ENCODE measurements at regions not wholly inside any gene's neighbourhood (a gene's known extent, or its start where the extent isn't known, plus 50 kb on each side); places are given as distances from the start of the nearest gene placed in this dataset.
A peak's percentile ranks its signal among the peaks of the same experiment; 100 is the strongest.
"Not testable (repeated sequence)": the region's sequence is repeated elsewhere in the genome, so short reads cannot be mapped to it uniquely, and the experiment has no call there.

DNA sequence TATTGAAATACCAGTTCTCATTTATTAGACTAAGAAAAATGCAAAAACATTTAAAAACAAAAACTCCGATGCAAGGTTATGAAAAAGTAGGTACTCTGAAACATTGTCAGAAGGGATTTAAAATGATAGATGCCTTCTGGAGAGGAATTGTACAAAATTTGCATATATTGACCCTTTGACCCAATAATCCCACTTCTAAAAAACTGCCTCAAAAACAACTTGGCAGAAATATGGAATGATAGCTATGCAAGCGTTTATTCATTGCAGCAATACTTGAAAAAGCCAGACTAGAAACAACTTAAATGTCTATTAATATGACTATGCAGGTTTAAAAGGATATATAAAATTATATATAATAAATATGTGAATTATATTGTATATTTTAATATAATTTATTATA, 118.4 kb downstream of the PLK2 start:
- H3K4me1 Mint-ChIP-seq, result no peaks in the 10 kb centered on the region
- H3K27ac Mint-ChIP-seq, result no peak overlapping the region
- H3K27me3 Mint-ChIP-seq, result peaks cover 5% of the 10 kb centered on the region
- no peaks in the 10 kb centered on the region for H3K36me3 Mint-ChIP-seq (ENCODE audit: low read depth)
- H3K9me3 Mint-ChIP-seq, result no peaks in the 10 kb centered on the region
- H3K4me3 Mint-ChIP-seq, result no peak overlapping the region
- no peak for ATAC-seq (replicated peaks)

DNA sequence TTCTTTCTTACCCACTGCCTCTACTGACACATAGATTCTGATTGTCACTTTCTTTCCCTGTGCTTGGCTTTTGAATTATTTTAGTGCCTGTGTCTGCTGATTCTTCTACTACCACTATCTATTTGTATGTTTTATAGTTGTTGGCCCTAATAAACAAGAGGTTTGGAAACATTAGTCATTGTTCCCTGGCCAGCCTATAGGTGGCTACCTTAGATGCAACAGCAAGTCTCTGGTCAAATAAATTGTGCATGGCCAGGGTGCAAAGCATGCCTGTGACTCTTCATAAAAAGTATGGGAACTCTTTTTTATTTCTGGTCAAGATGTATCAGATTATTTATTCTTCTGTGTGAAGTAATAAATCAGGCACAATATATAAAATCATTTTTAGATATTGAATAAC, 124.4 kb downstream of the PLK2 start:
- H3K36me3 Mint-ChIP-seq (ENCODE audit: low read depth), result no peaks in the 10 kb centered on the region
- H3K4me1 Mint-ChIP-seq, result no peaks in the 10 kb centered on the region
- no peak overlapping the region for H3K4me3 Mint-ChIP-seq
- H3K27ac Mint-ChIP-seq, result no peak overlapping the region
- no peaks in the 10 kb centered on the region for H3K9me3 Mint-ChIP-seq
- H3K27me3 Mint-ChIP-seq, result peaks cover 14% of the 10 kb centered on the region
- ATAC-seq (replicated peaks), result no peak

DNA sequence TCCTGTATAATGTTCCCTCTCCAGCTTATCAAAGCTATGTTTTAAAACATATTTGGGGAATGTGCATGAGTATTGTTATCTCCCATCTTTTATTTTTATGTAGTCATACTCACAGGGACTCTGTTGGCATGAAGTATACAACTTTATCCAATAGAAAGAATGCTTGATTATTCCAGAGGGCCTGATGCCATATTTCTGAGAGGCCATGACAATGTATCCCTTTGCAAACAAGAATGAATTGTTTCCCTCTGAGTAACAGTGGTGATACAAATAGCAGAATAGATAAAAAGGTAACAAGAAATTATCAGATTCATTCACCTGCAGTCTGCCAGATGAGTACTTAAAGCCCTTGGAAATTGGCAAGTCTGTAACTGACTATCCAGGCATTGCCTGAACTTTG, 125.9 kb downstream of the PLK2 start:
- Mint-ChIP-seq H3K27ac (no peak overlapping the region), H3K36me3 (ENCODE audit: low read depth) (no peaks in the 10 kb centered on the region), H3K9me3 (no peaks in the 10 kb centered on the region), H3K4me1 (no peaks in the 10 kb centered on the region), H3K4me3 (no peak overlapping the region), H3K27me3 (peaks cover 15% of the 10 kb centered on the region)
- no peak for ATAC-seq (replicated peaks)

- Mint-ChIP-seq H3K27me3 (peaks cover 18% of the 10 kb centered on the region), H3K4me1 (no peaks in the 10 kb centered on the region), H3K27ac (no peak overlapping the region)
These were observed 129.1 kb downstream of the PLK2 start for GRCh38 chr5:58330781-58331180.

DNA sequence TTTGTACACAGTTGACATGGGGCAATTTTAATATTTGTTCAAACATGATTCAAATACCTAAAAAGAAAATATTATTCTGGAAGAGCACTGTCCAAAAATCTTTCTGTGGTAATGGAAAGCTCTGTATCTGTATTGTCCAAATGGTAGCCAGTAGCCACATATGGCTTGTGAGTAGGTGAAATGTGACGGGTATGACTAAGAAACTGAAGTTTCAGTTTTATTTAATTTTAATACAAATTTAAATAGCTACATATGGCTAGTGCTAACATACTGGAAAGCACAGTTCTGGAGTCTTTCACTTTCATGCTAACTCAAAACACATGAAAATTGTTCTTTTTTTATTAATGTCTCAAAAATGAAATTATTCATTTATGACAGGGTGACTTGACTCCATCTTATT, 132.6 kb downstream of the PLK2 start:
- no peak for ATAC-seq (replicated peaks)
- no peaks in the 10 kb centered on the region for H3K36me3 Mint-ChIP-seq (ENCODE audit: low read depth)
- H3K27me3 Mint-ChIP-seq, result peaks cover 8% of the 10 kb centered on the region
- H3K9me3 Mint-ChIP-seq, result no peaks in the 10 kb centered on the region
- no peak overlapping the region for H3K4me3 Mint-ChIP-seq
- H3K4me1 Mint-ChIP-seq, result no peaks in the 10 kb centered on the region
- H3K27ac Mint-ChIP-seq, result no peak overlapping the region

More at GRCh38 chr5:58330781-58331180, 129.1 kb downstream of the PLK2 start:
- H3K36me3 Mint-ChIP-seq (ENCODE audit: low read depth), result no peaks in the 10 kb centered on the region
- no peaks in the 10 kb centered on the region for H3K9me3 Mint-ChIP-seq
- ATAC-seq (replicated peaks), result no peak
- no peak overlapping the region for H3K4me3 Mint-ChIP-seq

DNA sequence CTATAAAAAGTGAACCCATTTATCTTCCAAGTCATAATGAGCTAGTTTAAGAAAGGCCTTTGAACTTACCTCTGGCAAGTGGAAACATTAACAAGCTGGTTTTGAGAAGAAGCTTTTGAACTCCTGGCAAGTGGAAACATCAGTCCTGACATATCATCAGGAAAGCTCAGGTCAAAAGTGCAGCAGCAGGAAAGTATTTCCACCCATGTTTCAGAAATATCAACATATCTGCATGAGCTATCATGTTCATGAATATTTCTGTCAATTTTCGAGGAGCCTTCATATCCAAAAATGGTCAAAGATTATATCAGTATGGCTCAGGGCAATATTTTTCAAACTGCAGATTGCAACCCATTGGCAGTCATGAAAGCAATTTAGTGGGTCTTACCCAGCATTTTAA, 133.9 kb downstream of the PLK2 start:
- Mint-ChIP-seq H3K4me3 (no peak overlapping the region), H3K36me3 (ENCODE audit: low read depth) (no peaks in the 10 kb centered on the region), H3K9me3 (no peaks in the 10 kb centered on the region), H3K27me3 (peaks cover 14% of the 10 kb centered on the region), H3K27ac (no peak overlapping the region), H3K4me1 (no peaks in the 10 kb centered on the region)
- ATAC-seq (replicated peaks), result no peak

GRCh38 chr5:58322453-58322852, 137.4 kb downstream of the PLK2 start:
- Mint-ChIP-seq H3K4me1 (no peaks in the 10 kb centered on the region), H3K27ac (no peak overlapping the region), H3K9me3 (no peaks in the 10 kb centered on the region), H3K36me3 (ENCODE audit: low read depth) (no peaks in the 10 kb centered on the region), H3K4me3 (no peak overlapping the region), H3K27me3 (peaks cover 24% of the 10 kb centered on the region)
- no peak for ATAC-seq (replicated peaks)

DNA sequence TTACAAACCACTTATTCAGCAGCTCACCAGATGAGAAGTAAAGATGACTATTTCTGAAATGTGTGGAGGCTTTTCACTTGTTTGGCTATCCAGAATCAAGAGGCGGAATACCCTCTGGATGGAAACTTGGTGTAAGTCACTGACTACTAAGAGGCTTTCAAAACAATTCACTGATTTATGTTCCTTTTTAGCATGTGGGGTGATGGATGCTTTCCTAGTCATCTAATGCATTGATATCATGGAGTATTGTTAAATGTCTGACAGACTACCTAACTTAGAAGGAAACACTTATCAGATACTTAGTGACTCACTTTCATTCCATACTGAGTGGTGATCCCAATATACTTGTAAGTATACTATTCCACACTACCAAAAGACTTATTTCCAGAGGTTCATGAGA, 141.4 kb downstream of the PLK2 start:
- H3K4me1 Mint-ChIP-seq, result no peaks in the 10 kb centered on the region
- no peaks in the 10 kb centered on the region for H3K9me3 Mint-ChIP-seq
- no peak for ATAC-seq (replicated peaks)
- no peaks in the 10 kb centered on the region for H3K36me3 Mint-ChIP-seq (ENCODE audit: low read depth)
- H3K4me3 Mint-ChIP-seq, result no peak overlapping the region
- H3K27ac Mint-ChIP-seq, result no peak overlapping the region
- peaks cover 29% of the 10 kb centered on the region for H3K27me3 Mint-ChIP-seq

DNA sequence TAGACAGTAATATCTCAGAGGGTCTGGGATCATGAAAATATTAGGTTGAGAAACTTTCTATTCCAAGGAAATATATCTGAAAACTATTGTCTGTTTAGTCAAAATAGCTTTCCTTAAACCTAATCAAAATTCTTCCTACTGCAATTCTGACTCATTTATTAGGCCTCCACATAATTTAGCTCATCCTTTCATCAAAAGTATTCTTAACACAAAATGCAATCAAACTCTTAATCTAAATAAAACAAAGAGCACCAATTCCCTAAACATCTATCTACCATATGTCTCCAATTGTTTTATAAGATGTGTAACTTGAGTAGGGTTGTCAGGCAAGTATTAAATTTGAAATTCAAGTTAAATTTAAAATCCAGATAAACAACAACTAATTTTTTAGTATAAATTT, 142.1 kb downstream of the PLK2 start:
- no peak for ATAC-seq (replicated peaks)
- Mint-ChIP-seq H3K9me3 (no peaks in the 10 kb centered on the region), H3K27ac (no peak overlapping the region), H3K4me1 (no peaks in the 10 kb centered on the region), H3K36me3 (ENCODE audit: low read depth) (no peaks in the 10 kb centered on the region), H3K27me3 (peaks cover 29% of the 10 kb centered on the region), H3K4me3 (no peak overlapping the region)

- H3K27me3 Mint-ChIP-seq, result peaks cover 33% of the 10 kb centered on the region
- no peaks in the 10 kb centered on the region for H3K9me3 Mint-ChIP-seq
- no peak for ATAC-seq (replicated peaks)
- H3K4me1 Mint-ChIP-seq, result no peaks in the 10 kb centered on the region
- no peak overlapping the region for H3K4me3 Mint-ChIP-seq
- no peaks in the 10 kb centered on the region for H3K36me3 Mint-ChIP-seq (ENCODE audit: low read depth)
- H3K27ac Mint-ChIP-seq, result no peak overlapping the region
These were observed 142.9 kb downstream of the PLK2 start for GRCh38 chr5:58317009-58317408.

DNA sequence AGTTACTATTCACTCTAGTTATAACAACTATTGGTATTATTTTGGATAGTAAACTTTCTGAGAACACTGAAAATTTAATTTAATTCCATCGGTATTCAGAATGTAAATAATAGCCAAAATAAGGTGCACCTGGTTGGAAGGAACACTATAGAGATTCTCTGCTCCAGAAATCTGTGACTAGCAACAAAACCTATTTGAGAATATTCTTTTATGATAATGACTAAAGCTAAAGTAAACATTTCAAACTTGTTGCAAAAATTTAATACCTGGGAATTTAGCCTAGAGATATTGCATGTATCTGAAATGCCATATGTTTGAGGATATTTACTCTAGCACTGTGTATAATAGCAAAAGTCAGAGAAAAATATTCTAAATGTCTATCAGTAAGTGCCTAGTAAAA, 144.1 kb downstream of the PLK2 start:
- Mint-ChIP-seq H3K27ac (no peak overlapping the region), H3K4me3 (no peak overlapping the region), H3K4me1 (no peaks in the 10 kb centered on the region), H3K9me3 (no peaks in the 10 kb centered on the region), H3K27me3 (peaks cover 28% of the 10 kb centered on the region), H3K36me3 (ENCODE audit: low read depth) (no peaks in the 10 kb centered on the region)
- ATAC-seq (replicated peaks), result no peak

- no peak overlapping the region for H3K4me3 Mint-ChIP-seq
- no peak overlapping the region for H3K27ac Mint-ChIP-seq
These were observed 145.3 kb downstream of the PLK2 start for GRCh38 chr5:58314356-58315210.

GRCh38 chr5:58312299-58312698, 147.6 kb downstream of the PLK2 start:
- Mint-ChIP-seq H3K27ac (no peak overlapping the region), H3K4me1 (no peaks in the 10 kb centered on the region), H3K27me3 (peaks cover 10% of the 10 kb centered on the region), H3K36me3 (ENCODE audit: low read depth) (no peaks in the 10 kb centered on the region), H3K9me3 (no peaks in the 10 kb centered on the region), H3K4me3 (no peak overlapping the region)
- no peak for ATAC-seq (replicated peaks)

More at GRCh38 chr5:58314356-58315210, 145.3 kb downstream of the PLK2 start:
- Mint-ChIP-seq H3K36me3 (ENCODE audit: low read depth) (no peaks in the 10 kb centered on the region), H3K27me3 (peaks cover 23% of the 10 kb centered on the region), H3K9me3 (no peaks in the 10 kb centered on the region), H3K4me1 (no peaks in the 10 kb centered on the region)
- peak; percentile 35 for ATAC-seq (replicated peaks)

DNA sequence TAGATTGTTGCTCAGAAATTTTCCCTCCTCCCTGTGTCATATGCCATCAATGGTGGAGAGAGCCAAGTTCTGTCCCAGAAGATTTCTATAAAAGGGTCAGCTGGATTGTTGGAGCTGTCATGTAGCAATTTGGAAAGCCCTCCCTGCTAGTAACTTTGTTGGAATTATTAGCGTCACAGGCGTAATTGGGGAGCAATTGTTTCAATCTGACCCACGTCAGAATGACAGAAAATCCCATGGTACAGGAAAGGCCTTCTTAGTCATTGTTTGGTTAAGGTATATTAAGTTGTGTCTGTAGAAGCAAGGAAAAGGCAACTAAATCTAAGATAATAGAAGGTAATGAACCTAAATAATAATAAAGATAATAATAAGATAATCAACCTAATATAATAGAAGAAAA, 148.4 kb downstream of the PLK2 start:
- Mint-ChIP-seq H3K4me1 (no peaks in the 10 kb centered on the region), H3K4me3 (no peak overlapping the region), H3K36me3 (ENCODE audit: low read depth) (no peaks in the 10 kb centered on the region), H3K27ac (no peak overlapping the region), H3K9me3 (no peaks in the 10 kb centered on the region), H3K27me3 (peaks cover 12% of the 10 kb centered on the region)
- no peak for ATAC-seq (replicated peaks)

GRCh38 chr5:58308384-58308783, 151.5 kb downstream of the PLK2 start:
- H3K4me1 Mint-ChIP-seq; ATAC-seq (replicated peaks); H3K36me3 Mint-ChIP-seq (ENCODE audit: low read depth); H3K27me3 Mint-ChIP-seq; H3K4me3 Mint-ChIP-seq; H3K27ac Mint-ChIP-seq; H3K9me3 Mint-ChIP-seq: not testable (repeated sequence)
